GM12872 (cell line): ENCODE measurements at regions not wholly inside any gene's neighbourhood (a gene's known extent, or its start where the extent isn't known, plus 50 kb on each side); places are given as distances from the start of the nearest gene placed in this dataset.

Source experiments
- CTCF ChIP-seq: IDR thresholded peaks from 3 replicates; pipeline ENCODE4 v1.5.1; 2011; ENCODE audit warnings: low read depth, mild to moderate bottlenecking, low read length, moderate library complexity; ENCODE audit not compliant: insufficient read depth

GRCh38 chr5:121399879-121400278, 451.8 kb upstream of the FTMT start:
- no peak for TF ChIP-seq CTCF

- no peak for TF ChIP-seq CTCF
Observed at GRCh38 chr5:121408778-121409177, 442.9 kb upstream of the FTMT start.

- TF ChIP-seq CTCF = no peak
Observed at GRCh38 chr5:121415270-121415669, 436.4 kb upstream of the FTMT start.

DNA sequence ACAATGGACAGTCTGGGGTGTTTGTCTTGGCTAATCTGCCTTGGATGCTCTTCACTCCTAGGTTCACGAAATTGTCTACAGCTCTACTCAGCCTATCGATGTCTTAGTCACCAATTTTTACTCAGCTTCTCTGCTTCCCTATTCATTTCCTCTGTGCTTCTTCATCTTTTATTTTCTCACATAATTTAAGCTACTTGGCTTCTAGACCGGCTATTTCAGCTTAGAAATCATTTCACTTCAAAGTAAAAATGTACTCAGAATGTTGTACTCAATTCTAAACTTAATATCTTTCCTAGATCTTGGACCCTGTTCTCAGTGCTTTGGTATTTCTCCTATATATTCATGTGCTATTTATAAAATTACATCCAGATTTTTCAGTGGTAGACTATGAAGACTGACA, 430.0 kb upstream of the FTMT start:
- TF ChIP-seq CTCF = no peak

DNA sequence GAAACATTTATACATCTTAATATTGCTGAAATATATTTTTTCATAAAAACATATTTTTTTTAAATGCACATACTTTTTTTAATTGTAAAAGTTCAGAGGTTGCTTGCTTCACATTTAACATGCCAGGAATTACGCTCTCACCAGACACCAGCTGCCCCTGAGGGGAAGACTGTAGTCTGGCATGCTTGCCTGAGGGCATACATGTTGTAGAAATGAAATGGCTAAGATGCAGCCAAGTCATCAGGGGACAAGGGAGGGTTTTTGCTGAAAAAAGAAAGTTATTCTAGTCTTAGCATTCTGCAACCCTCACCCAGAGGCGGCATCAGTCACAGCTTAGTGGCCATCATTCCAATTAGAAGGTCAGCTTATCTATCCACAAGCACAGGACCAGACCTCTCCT, 426.7 kb upstream of the FTMT start:
- TF ChIP-seq CTCF = no peak

DNA sequence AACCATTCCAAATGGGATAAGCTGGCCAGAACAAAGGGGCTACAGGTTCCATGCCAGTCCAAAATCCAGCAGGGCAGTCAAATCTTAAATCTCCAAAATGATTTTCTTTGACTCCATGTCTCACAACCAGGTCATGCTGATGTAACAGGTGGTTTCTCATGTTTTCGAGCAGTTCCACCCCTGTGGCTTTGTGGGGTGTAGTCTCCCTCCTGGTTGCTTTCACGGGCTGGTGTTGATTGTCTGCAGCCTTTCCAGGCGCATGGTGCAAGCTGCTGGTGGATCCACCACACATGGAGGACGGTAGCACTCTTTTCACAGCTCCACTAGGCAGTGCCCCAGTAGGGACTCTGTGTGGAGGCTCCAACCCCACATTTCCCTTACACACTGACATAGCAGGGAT, 425.5 kb upstream of the FTMT start:
- no peak for TF ChIP-seq CTCF

- no peak for TF ChIP-seq CTCF
Observed at GRCh38 chr5:121429761-121430160, 421.9 kb upstream of the FTMT start.

DNA sequence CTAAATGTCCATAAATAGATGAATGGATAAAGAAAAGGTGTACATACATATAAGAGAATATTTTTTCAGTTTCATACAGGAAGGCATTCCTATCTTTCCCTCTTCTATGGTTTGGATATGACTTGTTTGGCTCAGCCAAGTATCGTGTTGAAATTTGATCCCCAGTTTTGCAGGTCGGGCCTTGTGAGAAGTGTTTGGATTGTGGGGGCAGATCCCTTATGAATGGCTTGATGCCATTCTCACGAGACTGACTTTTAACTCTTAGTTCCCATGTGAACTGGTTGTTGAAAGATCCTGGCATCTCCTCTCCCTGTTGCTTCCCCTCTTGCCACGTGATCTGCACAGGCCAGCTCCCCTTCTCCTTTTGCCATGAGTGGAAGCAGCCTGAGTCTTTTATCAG, 421.1 kb upstream of the FTMT start:
- TF ChIP-seq CTCF = no peak
